GM12878 (cell line): ENCODE measurements at regions not wholly inside any gene's neighbourhood (a gene's known extent, or its start where the extent isn't known, plus 50 kb on each side); places are given as distances from the start of the nearest gene placed in this dataset.

Source experiments
- ATAC-seq: fragments of 200-7000 bp; cut with Tn5 transposase; 3 replicates; pipeline ENCODE4 v1.9.1; 2020; ENCODE audit warnings: mild to moderate bottlenecking, moderate library complexity
- BruUV-seq: library from RNA; stranded (reverse); fragments of 400-500 nt; replicated peaks from 2 replicates; lab custom pipeline; 2021; lab: Mats Ljungman, UMichigan
- CTCF ChIA-PET: fragments of 300-600 bp; sonication (Branson Sonifier 250); formaldehyde crosslinking; extraction: SDS; loops from one replicate; lab custom pipeline; 2021; ENCODE audit warnings: inconsistent platforms; lab: Yijun Ruan, JAX
- POLR2A ChIA-PET: fragments of 350-600 bp; formaldehyde crosslinking; extraction: SDS; loops from one replicate; lab custom pipeline; 2021; ENCODE audit warnings: inconsistent platforms; lab: Charles Lee
- RAD21 ChIA-PET: fragments of 300-600 bp; sonication (Branson Sonifier 250); formaldehyde crosslinking; loops from one replicate; lab custom pipeline; 2023; ENCODE audit warnings: antibody characterized with exemption; ENCODE audit not compliant: unreplicated experiment; lab: Charles Lee
- SMC1A ChIA-PET: fragments of 300-600 bp; sonication (Branson Sonifier 250); formaldehyde crosslinking; loops from one replicate; lab custom pipeline; 2023; ENCODE audit not compliant: unreplicated experiment, uncharacterized antibody; lab: Charles Lee
- DNase-seq: peaks from one replicate; pipeline ENCODE4 v3.0.0-alpha.2; 2011; ENCODE audit warnings: low read depth, low spot score
- FAIRE-seq: peaks from 3 replicates; lab custom pipeline; 2011; peaks lifted over from hg19 to GRCh38; lab: Jason Lieb, UNC
- H2AFZ ChIP-seq: 2 replicates; pipeline ENCODE4 v1.6.0; 2011; ENCODE audit warnings: low read depth, low read length, control low read depth; ENCODE audit not compliant: control insufficient read depth
- H3K27ac ChIP-seq: 2 replicates; pipeline ENCODE4 v1.5.1; 2011; ENCODE audit warnings: control low read depth; ENCODE audit not compliant: control insufficient read depth, insufficient read depth
- H3K27me3 ChIP-seq, 2 experiments: replicated peaks in 1 of 2; 2 replicates each; pipeline versions ENCODE4 v1.6.0 to v1.6.1; 2011; ENCODE audit warnings: low read length in 1 of 2; ENCODE audit not compliant: control insufficient read depth in 2 of 2, insufficient read depth in 2 of 2
- H3K36me3 ChIP-seq, 2 experiments: 2 replicates each; pipeline ENCODE4 v1.5.1; 2011; ENCODE audit warnings: low read length in 1 of 2; ENCODE audit not compliant: control insufficient read depth in 2 of 2, insufficient read depth in 2 of 2
- H3K4me1 ChIP-seq: 2 replicates; pipeline ENCODE4 v1.6.1; 2011; ENCODE audit warnings: mild to moderate bottlenecking, low read length, moderate library complexity, mixed read lengths; ENCODE audit not compliant: control insufficient read depth, insufficient read depth
- H3K4me2 ChIP-seq: 2 replicates; pipeline ENCODE4 v1.6.0; 2011; ENCODE audit warnings: control low read depth; ENCODE audit not compliant: control insufficient read depth, insufficient read depth
- H3K4me3 ChIP-seq: fragments of 200-600 bp; sonication (generic); 2 replicates; pipeline ENCODE4 v1.5.1; 2016
- H3K79me2 ChIP-seq: 2 replicates; pipeline ENCODE4 v1.6.0; 2011; ENCODE audit warnings: low read length; ENCODE audit not compliant: control insufficient read depth, insufficient read depth
- H3K9ac ChIP-seq: 2 replicates; pipeline ENCODE4 v1.8.0; 2011; ENCODE audit warnings: low read length, control low read depth, mixed read lengths; ENCODE audit not compliant: control insufficient read depth, insufficient read depth
- H3K9me3 ChIP-seq: replicated peaks from 3 replicates; pipeline ENCODE4 v1.5.1; 2011; ENCODE audit warnings: mild to moderate bottlenecking, low read length; ENCODE audit not compliant: control insufficient read depth, insufficient read depth
- H4K20me1 ChIP-seq: 2 replicates; pipeline ENCODE4 v1.6.0; 2011; ENCODE audit not compliant: control insufficient read depth, insufficient read depth
- CEBPZ ChIP-seq: fragments of 150-350 bp; IDR thresholded peaks from 2 replicates; pipeline ENCODE4 v1.6.1; 2016; ENCODE audit warnings: low read depth, low read length
- FOXM1 ChIP-seq: IDR thresholded peaks from 2 replicates; pipeline ENCODE4 v1.6.1; 2012; ENCODE audit warnings: low read depth, mild to moderate bottlenecking, inconsistent platforms, low read length, moderate library complexity
- GATAD2B ChIP-seq: fragments of 450-650 bp; conservative IDR thresholded peaks from 2 replicates; pipeline ENCODE4 v1.6.1; 2017; ENCODE audit warnings: low read depth, mild to moderate bottlenecking, moderate library complexity
- HCFC1 ChIP-seq: fragments of 150-350 bp; IDR thresholded peaks from 2 replicates; pipeline ENCODE4 v1.6.1; 2014; ENCODE audit warnings: low read length
- IRF4 ChIP-seq: IDR thresholded peaks from 2 replicates; pipeline ENCODE4 v1.6.1; 2011; ENCODE audit warnings: low read depth, low read length
- IRF5 ChIP-seq: fragments of 450-650 bp; IDR thresholded peaks from 2 replicates; pipeline ENCODE4 v1.6.1; 2017; ENCODE audit warnings: borderline replicate concordance
- KDM1A ChIP-seq: fragments of 200-600 bp; sonication (generic); IDR thresholded peaks from 2 replicates; pipeline ENCODE4 v1.6.1; 2016; ENCODE audit warnings: borderline replicate concordance
- LARP7 ChIP-seq: fragments of 450-650 bp; IDR thresholded peaks from 2 replicates; pipeline ENCODE4 v1.6.1; 2017; ENCODE audit warnings: mild to moderate bottlenecking
- MYB ChIP-seq: fragments of 150-350 bp; IDR thresholded peaks from 2 replicates; pipeline ENCODE4 v1.6.1; 2014; ENCODE audit warnings: mild to moderate bottlenecking, low read depth, low read length, borderline replicate concordance
- NR2C1 ChIP-seq: fragments of 450-650 bp; IDR thresholded peaks from 2 replicates; pipeline ENCODE4 v1.6.1; 2017; ENCODE audit warnings: antibody characterized with exemption, mild to moderate bottlenecking, moderate library complexity
- SKIL ChIP-seq: fragments of 450-650 bp; IDR thresholded peaks from 2 replicates; pipeline ENCODE4 v1.6.1; 2017; ENCODE audit warnings: mild to moderate bottlenecking, low read depth, inconsistent platforms; ENCODE audit not compliant: poor library complexity, severe bottlenecking
- SMAD1 ChIP-seq: fragments of 450-650 bp; IDR thresholded peaks from 2 replicates; pipeline ENCODE4 v1.6.1; 2018; ENCODE audit warnings: mild to moderate bottlenecking, low read depth; ENCODE audit not compliant: partially characterized antibody
- STAT1 ChIP-seq: fragments of 450-650 bp; conservative IDR thresholded peaks from 2 replicates; pipeline ENCODE4 v1.6.1; 2014; ENCODE audit warnings: antibody characterized with exemption, mild to moderate bottlenecking
- ZBED1 ChIP-seq: IDR thresholded peaks from 2 replicates; pipeline ENCODE4 v1.6.1; 2016; ENCODE audit warnings: borderline replicate concordance
- ZBTB40 ChIP-seq: fragments of 450-650 bp; IDR thresholded peaks from 2 replicates; pipeline ENCODE4 v1.6.1; 2016; ENCODE audit warnings: mild to moderate bottlenecking, moderate library complexity, borderline replicate concordance
- ZNF217 ChIP-seq: fragments of 450-650 bp; IDR thresholded peaks from 2 replicates; pipeline ENCODE4 v1.6.1; 2017; ENCODE audit warnings: antibody characterized with exemption, mild to moderate bottlenecking
- WGBS: methylation state at CpG from one replicate; pipeline ENCODE4 v1.1.6; 2016; ENCODE audit warnings: low lambda C conversion rate; ENCODE audit not compliant: insufficient replicate concordance, insufficient coverage; ENCODE audit errors: missing lambda C conversion rate; 5-methylcytosine and 5-hydroxymethylcytosine counted together
- in situ Hi-C: fragments of 300-500 bp; cut with MboI; formaldehyde crosslinking; loops from 9 replicates; pipeline ENCODE4 v1.14.3; 2018; ENCODE audit warnings: mixed read lengths
- intact Hi-C: fragments of 100-400 bp; cut with micrococcal nuclease; formaldehyde crosslinking; loops from one replicate; pipeline ENCODE4 v1.14.2; 2022; ENCODE audit not compliant: unreplicated experiment

GRCh38 chr5:173761178-173761513 lies 127.0 kb upstream of the CPEB4 start:
- ChIA-PET POLR2A (no interaction called here), SMC1A (interaction anchor here (0.6 to 1.2 kb wide), 2 partner anchors 8 to 34 kb away, joined by 4 read pairs; no protein-coding TSS in a partner anchor), RAD21 (no interaction called here), CTCF (interaction anchor here (1.0 kb wide), 1 partner anchor 105 kb away, joined by 3 read pairs; no protein-coding TSS in a partner anchor)
- DNase-seq (no peak), FAIRE-seq (no peak), ATAC-seq (no peak)
- in situ Hi-C loops (no loop called here), intact Hi-C loops (no loop called here)
- no TSS peak for BruUV-seq
- Histone ChIP-seq H3K27ac (no peak overlapping the region), H3K4me2 (no peak overlapping the region), H3K9ac (no peak overlapping the region), H3K36me3 (no peaks in the 10 kb centered on the region), H3K79me2 (no peaks in the 10 kb centered on the region), H3K4me1 (peaks cover 3% of the 10 kb centered on the region; the same call in 1 of the 2 replicates), H4K20me1 (no peaks in the 10 kb centered on the region), H2AFZ (no peak overlapping the region), H3K27me3 (no peaks in the 10 kb centered on the region), H3K9me3 (no peaks in the 10 kb centered on the region), H3K4me3 (no peak overlapping the region)
- WGBS, result 75% methylated on average over 4 of the region's 4 CpGs
- TF ChIP-seq STAT1 (no peak), ZNF217 (no peak), FOXM1 (no peak), LARP7 (no peak), SKIL (no peak), MYB (no peak), KDM1A (no peak), SMAD1 (no peak), GATAD2B (no peak), IRF5 (no peak), ZBED1 (no peak), NR2C1 (no peak), IRF4 (no peak), CEBPZ (no peak), ZBTB40 (no peak), HCFC1 (no peak)
